Glomerular visceral epithelial cell (primary cell): ENCODE measurements at regions not wholly inside any gene's neighbourhood (a gene's known extent, or its start where the extent isn't known, plus 50 kb on each side); places are given as distances from the start of the nearest gene placed in this dataset.

ENCODE experiments used
- DNase-seq: peaks from one replicate; pipeline ENCODE4 v3.0.0-alpha.2; 2016; ENCODE audit errors: extremely low spot score

- DNase-seq, result peak; percentile 45
Measured at GRCh38 chr12:104858611-104859543, 99.2 kb downstream of the SLC41A2 start.

- DNase-seq, result no peak
Measured at GRCh38 chr12:104856531-104856930, 101.6 kb downstream of the SLC41A2 start.

GRCh38 chr12:104855599-104855998 is 102.5 kb downstream of the SLC41A2 start:
- DNase-seq, result no peak

GRCh38 chr12:104852896-104853295 is 105.2 kb downstream of the SLC41A2 start:
- DNase-seq, result no peak

DNA sequence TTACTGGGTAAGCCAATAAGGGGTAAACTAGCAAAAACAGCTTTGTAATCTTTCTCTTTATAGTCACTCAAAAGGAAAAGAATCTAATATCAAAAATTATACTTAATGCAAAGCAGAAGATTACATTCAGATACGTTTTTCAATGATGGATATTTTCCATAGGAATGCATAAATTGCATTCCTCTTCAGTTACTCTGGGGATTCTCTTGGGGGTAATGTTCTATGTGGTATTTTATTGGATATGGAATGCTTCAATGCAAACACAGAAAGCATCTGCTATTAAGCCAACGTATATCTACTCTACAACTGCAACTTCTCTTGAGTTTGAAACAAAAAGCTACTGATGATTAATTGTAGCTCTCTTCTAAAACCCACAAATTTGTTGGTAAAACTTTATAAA is 106.0 kb downstream of the SLC41A2 start:
- DNase-seq, result no peak

- no peak for DNase-seq
Measured at GRCh38 chr12:104850781-104851180, 107.3 kb downstream of the SLC41A2 start.

- no peak for DNase-seq
Measured at GRCh38 chr12:104846056-104846767, 111.9 kb downstream of the SLC41A2 start.

DNA sequence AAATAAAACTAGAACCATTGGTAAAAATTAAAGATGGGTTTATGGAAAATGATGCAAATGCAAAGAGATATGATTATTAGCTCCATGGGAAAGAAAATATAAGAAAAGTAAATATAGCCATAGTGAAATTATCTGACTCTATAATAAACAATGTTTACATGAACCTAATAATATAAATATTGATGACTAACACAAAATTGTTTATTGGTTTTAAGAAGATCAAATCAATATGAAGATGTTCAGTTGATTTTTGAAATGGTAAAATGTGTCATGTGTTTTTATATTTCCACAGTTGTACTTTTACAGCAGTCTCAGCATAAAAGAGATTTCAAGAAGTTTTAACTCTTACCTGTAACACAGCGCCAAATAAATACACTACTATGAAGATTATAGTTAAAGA is 114.0 kb downstream of the SLC41A2 start:
- DNase-seq, result no peak

- DNase-seq, result no peak
Measured at GRCh38 chr12:104840262-104840661, 117.8 kb downstream of the SLC41A2 start.

DNA sequence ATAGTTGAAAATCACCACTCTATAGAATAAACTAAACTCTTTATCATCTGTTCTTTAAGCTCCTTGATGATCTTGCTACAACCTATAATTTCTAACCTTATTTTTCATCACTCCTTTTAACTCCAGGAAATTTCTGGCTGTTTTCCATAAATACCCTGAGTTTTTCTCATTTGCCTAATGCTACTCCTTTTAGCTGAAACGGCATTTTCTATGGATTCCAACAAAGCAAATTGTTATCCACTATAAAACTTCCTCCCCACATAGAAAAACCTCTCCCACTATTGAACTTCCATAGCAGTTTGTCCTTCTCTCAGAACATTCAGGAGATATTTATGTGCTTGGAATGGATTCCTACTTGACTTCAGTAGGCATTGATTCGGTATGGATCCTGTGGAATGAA is 122.8 kb downstream of the SLC41A2 start:
- no peak for DNase-seq

- no peak for DNase-seq
Measured at GRCh38 chr12:104834607-104835006, 123.5 kb downstream of the SLC41A2 start.

GRCh38 chr12:104833756-104834155 is 124.3 kb downstream of the SLC41A2 start:
- DNase-seq, result no peak

DNA sequence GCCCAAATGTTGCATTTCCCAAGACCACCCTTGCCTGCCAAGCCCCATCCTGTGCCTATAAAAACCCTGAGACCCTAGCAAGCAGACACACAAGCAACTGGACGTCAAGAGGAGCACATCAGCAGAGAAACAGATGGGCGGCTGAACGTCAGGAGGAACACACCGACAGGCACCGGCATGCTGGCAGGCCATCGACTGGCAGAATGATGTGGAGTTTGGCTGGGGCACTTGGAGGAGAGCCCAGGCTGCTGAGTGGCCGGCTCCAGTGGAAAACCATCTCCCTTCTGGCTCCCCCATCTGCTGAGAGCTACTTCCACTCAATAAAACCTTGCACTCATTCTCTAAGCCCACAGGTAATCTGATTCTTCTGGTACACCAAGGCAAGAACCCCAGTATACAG is 130.1 kb downstream of the SLC41A2 start:
- no peak for DNase-seq

DNA sequence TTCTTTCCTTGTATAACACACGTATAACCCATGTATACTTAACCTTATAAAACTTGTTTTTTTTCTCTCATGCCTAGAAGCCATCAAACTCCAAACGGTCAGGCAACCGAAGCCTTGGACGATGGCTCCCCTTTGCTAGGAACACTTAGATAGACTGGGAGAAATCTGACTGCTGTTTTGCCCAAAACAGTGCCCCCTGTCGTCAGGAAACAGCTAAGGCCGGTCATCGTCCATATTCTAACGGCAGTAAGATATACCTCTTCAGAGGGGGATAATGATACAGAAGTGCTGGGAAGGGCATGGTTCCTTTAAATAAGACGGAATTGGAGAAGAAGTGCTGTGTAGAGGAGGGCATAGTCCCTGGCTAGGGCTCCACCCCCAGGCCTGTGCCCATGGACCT is 130.5 kb downstream of the SLC41A2 start:
- DNase-seq, result no peak

DNA sequence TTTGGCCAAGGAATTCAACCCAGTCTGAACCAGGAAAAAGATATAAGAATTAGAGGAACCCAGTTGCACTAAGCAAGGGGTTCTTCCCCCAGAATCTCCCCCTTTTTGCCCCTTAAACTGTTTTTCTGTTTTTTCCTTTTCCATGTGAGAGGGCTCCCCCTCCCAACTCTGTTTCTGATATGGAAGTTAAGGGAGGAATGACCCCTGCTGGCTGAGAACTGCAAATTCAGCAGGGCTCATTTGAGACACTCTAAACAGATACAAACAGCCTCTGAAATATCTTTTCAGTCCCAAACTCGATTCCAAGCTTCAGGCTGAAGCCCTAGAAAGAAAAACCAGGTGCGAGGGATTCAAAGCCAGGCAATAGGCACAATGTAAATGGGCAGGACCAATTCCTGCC is 132.7 kb downstream of the SLC41A2 start:
- DNase-seq, result no peak

GRCh38 chr12:104823985-104824461 is 134.1 kb downstream of the SLC41A2 start:
- no peak for DNase-seq

- no peak for DNase-seq
Measured at GRCh38 chr12:104822941-104823340, 135.1 kb downstream of the SLC41A2 start.

- no peak for DNase-seq
Measured at GRCh38 chr12:104816845-104817503, 141.1 kb downstream of the SLC41A2 start.

- no peak for DNase-seq
Measured at GRCh38 chr12:104815935-104816334, 142.2 kb downstream of the SLC41A2 start.

DNA sequence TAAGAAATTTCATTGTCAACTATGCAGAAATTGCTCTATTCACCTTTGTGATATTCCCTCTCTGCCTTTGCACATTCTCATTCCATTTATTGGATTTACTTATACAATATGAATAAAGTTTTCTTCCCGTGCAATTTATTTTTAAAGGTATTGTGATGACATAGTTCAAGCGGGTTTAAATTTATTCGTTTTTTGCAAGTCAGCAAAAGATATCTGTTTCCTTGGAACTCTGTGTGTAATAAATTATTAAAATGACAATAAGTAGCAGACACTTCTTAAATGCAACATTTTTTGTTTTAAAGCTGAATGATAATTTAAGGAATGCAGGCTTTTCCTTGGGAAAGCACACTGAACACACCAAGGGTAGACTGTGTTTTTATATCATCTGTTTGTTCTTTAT is 143.1 kb downstream of the SLC41A2 start:
- no peak for DNase-seq
